ENCODE measurements at regions not wholly inside any gene's neighbourhood (a gene's known extent, or its start where the extent isn't known, plus 50 kb on each side); places are given as distances from the start of the nearest gene placed in this dataset.

GRCh38 chr2:9747396-9747795 is 95.9 kb upstream of the TAF1B start:
- ATAC-seq (no peak), DNase-seq (no peak)
- H3K27me3 ChIP-seq (ENCODE audit: insufficient read depth in 3 of 3, low read length in 2 of 3): no peaks in the 10 kb centered on the region
- intact Hi-C loops (cut with DNase I): no loop called here
- H3K9me3 ChIP-seq: no peaks in the 10 kb centered on the region
- peaks cover 8% of the 10 kb centered on the region for H3K4me1 ChIP-seq
- TF ChIP-seq CTCF (IDR thresholded peaks at IDR 0.05): no peak
- H3K27ac ChIP-seq: no peak overlapping the region
- 86 to 92% (median 90%) methylated on average over 4 of the region's 4 CpGs for whole genome bisulfite sequencing, 3 donors
- no peaks in the 10 kb centered on the region for H3K36me3 ChIP-seq (ENCODE audit: insufficient read depth in 1 of 2, low read depth in 1 of 2)
- H3K4me3 ChIP-seq: no peak overlapping the region

- TF ChIP-seq CTCF (IDR thresholded peaks at IDR 0.05): no peak
- H3K27ac ChIP-seq: no peak overlapping the region
- WGBS, 3 donors: 68 to 91% (median 76%) methylated on average over 6 of the region's 6 CpGs
- no peaks in the 10 kb centered on the region for H3K27me3 ChIP-seq (ENCODE audit: insufficient read depth in 3 of 3, low read length in 2 of 3)
- no peak overlapping the region for H3K4me3 ChIP-seq
- DNase-seq: no peak
- H3K36me3 ChIP-seq (ENCODE audit: insufficient read depth in 1 of 2, low read depth in 1 of 2): no peaks in the 10 kb centered on the region
- intact Hi-C loops (cut with DNase I): no loop called here
- peaks cover 11% of the 10 kb centered on the region for H3K4me1 ChIP-seq
- H3K9me3 ChIP-seq: no peaks in the 10 kb centered on the region
- ATAC-seq: peak in 3 of 4 donors; percentile 40 to 80 (median 48)
These were observed 94.7 kb upstream of the TAF1B start for GRCh38 chr2:9748577-9748976.

- no peaks in the 10 kb centered on the region for H3K9me3 ChIP-seq
- intact Hi-C loops (cut with DNase I): no loop called here
- no peak for TF ChIP-seq CTCF (IDR thresholded peaks at IDR 0.05)
- H3K36me3 ChIP-seq (ENCODE audit: insufficient read depth in 1 of 2, low read depth in 1 of 2): no peaks in the 10 kb centered on the region
- WGBS, 3 donors: 85 to 88% (median 87%) methylated on average over 9 of the region's 9 CpGs
- DNase-seq: no peak
- H3K27ac ChIP-seq: no peak overlapping the region
- H3K27me3 ChIP-seq (ENCODE audit: insufficient read depth in 3 of 3, low read length in 2 of 3): no peaks in the 10 kb centered on the region
- peaks cover 16% of the 10 kb centered on the region for H3K4me1 ChIP-seq
- no peak for ATAC-seq
- no peak overlapping the region for H3K4me3 ChIP-seq
These were observed 93.6 kb upstream of the TAF1B start for GRCh38 chr2:9749546-9750223.

- intact Hi-C loops (cut with DNase I): no loop called here
- Histone ChIP-seq H3K27ac (no peak overlapping the region), H3K9me3 (no peaks in the 10 kb centered on the region), H3K36me3 (ENCODE audit: insufficient read depth in 1 of 2, low read depth in 1 of 2) (no peaks in the 10 kb centered on the region), H3K27me3 (ENCODE audit: insufficient read depth in 3 of 3, low read length in 2 of 3) (no peaks in the 10 kb centered on the region), H3K4me3 (no peak overlapping the region), H3K4me1 (peaks cover 16% of the 10 kb centered on the region)
- DNase-seq (no peak), ATAC-seq (no peak)
- 66 to 72% (median 71%) methylated on average over 9 of the region's 9 CpGs for WGBS, 3 donors
- no peak for TF ChIP-seq CTCF (IDR thresholded peaks at IDR 0.05)
These were observed 92.8 kb upstream of the TAF1B start for GRCh38 chr2:9750224-9751215.
